Liver (tissue), 7 donors: ENCODE measurements at regions not wholly inside any gene's neighbourhood (a gene's known extent, or its start where the extent isn't known, plus 50 kb on each side); places are given as distances from the start of the nearest gene placed in this dataset.

Experiments used
- DNase-seq: peaks from one replicate; pipeline ENCODE4 v3.0.0-alpha.2; 2017; ENCODE audit warnings: low spot score
- H3K27ac ChIP-seq, 2 donors: one replicate each; pipeline ENCODE4 v1.7.0; 2013; ENCODE audit warnings: inconsistent platforms in 2 of 2, low read length in 2 of 2, control low read depth in 1 of 2, low read depth in 1 of 2, mild to moderate bottlenecking in 1 of 2
- H3K27me3 ChIP-seq, 4 donors: one replicate each; pipeline versions ENCODE4 v1.6.1 to v1.7.0; 2013; ENCODE audit warnings: low read length in 3 of 4, inconsistent platforms in 1 of 4, mild to moderate bottlenecking in 1 of 4, moderate library complexity in 1 of 4; ENCODE audit not compliant: control insufficient read depth in 4 of 4, insufficient read depth in 4 of 4
- H3K36me3 ChIP-seq, 4 donors: one replicate each; pipeline versions ENCODE4 v1.6.1 to v1.7.0; 2013; ENCODE audit warnings: low read length in 3 of 4, mild to moderate bottlenecking in 3 of 4, low read depth in 1 of 4, moderate library complexity in 1 of 4; ENCODE audit not compliant: control insufficient read depth in 4 of 4, insufficient read depth in 3 of 4
- H3K4me1 ChIP-seq, 4 donors: one replicate each; pipeline versions ENCODE4 v1.6.1 to v1.7.0; 2013; ENCODE audit warnings: low read length in 3 of 4, mild to moderate bottlenecking in 3 of 4, moderate library complexity in 1 of 4; ENCODE audit not compliant: control insufficient read depth in 4 of 4, insufficient read depth in 4 of 4
- H3K4me3 ChIP-seq, 3 donors: one replicate each; pipeline versions ENCODE4 v1.6.1 to v1.7.0; 2013; ENCODE audit warnings: low read length in 3 of 3, control low read depth in 1 of 3, low read depth in 1 of 3, mild to moderate bottlenecking in 1 of 3
- H3K9ac ChIP-seq, 2 donors: one replicate each; pipeline ENCODE4 v1.7.0; 2013; ENCODE audit warnings: low read length in 2 of 2, mild to moderate bottlenecking in 2 of 2, moderate library complexity in 2 of 2, control low read depth in 1 of 2, low read depth in 1 of 2
- H3K9me3 ChIP-seq, 4 donors: one replicate each; pipeline versions ENCODE4 v1.6.1 to v1.7.0; 2013; ENCODE audit warnings: low read length in 3 of 4; ENCODE audit not compliant: control insufficient read depth in 4 of 4
- EGR1 ChIP-seq, 2 donors: IDR thresholded peaks; 2 replicates each; pipeline ENCODE4 v1.6.1; 2016 to 2018; ENCODE audit warnings: antibody characterized with exemption in 2 of 2, low read depth in 2 of 2
- FOXA1 ChIP-seq: IDR thresholded peaks from 2 replicates; pipeline ENCODE4 v1.6.1; 2016; ENCODE audit warnings: antibody characterized with exemption
- FOXA2 ChIP-seq: IDR thresholded peaks from 2 replicates; pipeline ENCODE4 v1.6.1; 2016; ENCODE audit warnings: antibody characterized with exemption
- GABPA ChIP-seq, 2 donors: IDR thresholded peaks in 1 of 2; conservative IDR thresholded peaks in 1 of 2; 2 replicates each; pipeline ENCODE4 v1.6.1; 2016; ENCODE audit warnings: antibody characterized with exemption in 2 of 2, mild to moderate bottlenecking in 1 of 2, moderate library complexity in 1 of 2
- HNF4A ChIP-seq, 2 donors: conservative IDR thresholded peaks; 2 replicates each; pipeline ENCODE4 v1.6.1; 2016; ENCODE audit warnings: antibody characterized with exemption in 2 of 2, mild to moderate bottlenecking in 2 of 2
- HNF4G ChIP-seq: IDR thresholded peaks from 2 replicates; pipeline ENCODE4 v1.6.1; 2016; ENCODE audit warnings: antibody characterized with exemption
- JUND ChIP-seq, 2 donors: IDR thresholded peaks; 2 replicates each; pipeline ENCODE4 v1.6.1; 2016; ENCODE audit warnings: antibody characterized with exemption in 2 of 2
- NR2F2 ChIP-seq: IDR thresholded peaks from 2 replicates; pipeline ENCODE4 v1.6.1; 2016; ENCODE audit warnings: antibody characterized with exemption
- RAD21 ChIP-seq, 2 donors: IDR thresholded peaks; 2 replicates each; pipeline ENCODE4 v1.6.1; 2016; ENCODE audit warnings: antibody characterized with exemption in 2 of 2, mild to moderate bottlenecking in 2 of 2
- REST ChIP-seq: IDR thresholded peaks from 2 replicates; pipeline ENCODE4 v1.6.1; 2016; ENCODE audit warnings: antibody characterized with exemption, mild to moderate bottlenecking
- RXRA ChIP-seq, 2 donors: IDR thresholded peaks; 2 replicates each; pipeline ENCODE4 v1.6.1; 2017 to 2018; ENCODE audit warnings: antibody characterized with exemption in 2 of 2, mild to moderate bottlenecking in 1 of 2
- SP1 ChIP-seq: IDR thresholded peaks from 2 replicates; pipeline ENCODE4 v1.6.1; 2018; ENCODE audit warnings: antibody characterized with exemption, mild to moderate bottlenecking
- TAF1 ChIP-seq: conservative IDR thresholded peaks from 2 replicates; pipeline ENCODE4 v1.6.1; 2016; ENCODE audit warnings: antibody characterized with exemption, mild to moderate bottlenecking
- YY1 ChIP-seq: IDR thresholded peaks from 2 replicates; pipeline ENCODE4 v1.6.1; 2016; ENCODE audit warnings: antibody characterized with exemption, mild to moderate bottlenecking
- ZBTB33 ChIP-seq: IDR thresholded peaks from 2 replicates; pipeline ENCODE4 v1.6.1; 2016; ENCODE audit warnings: antibody characterized with exemption
- TF ChIP-seq, protein P1 (sequence below): IDR thresholded peaks from 2 replicates; pipeline ENCODE4 v1.6.1; 2016; ENCODE audit warnings: antibody characterized with exemption
- TF ChIP-seq, protein P2 (sequence below): fragments of 150-350 bp; IDR thresholded peaks from 2 replicates; pipeline ENCODE4 v1.5.1; 2017; ENCODE audit warnings: improper control_type of control experiment, low read depth, low read length; ENCODE audit not compliant: missing input control
- donor health status: healthy.
- donor health status: healthy.
- donor health status: healthy.
- donor health status: healthy.

DNA sequence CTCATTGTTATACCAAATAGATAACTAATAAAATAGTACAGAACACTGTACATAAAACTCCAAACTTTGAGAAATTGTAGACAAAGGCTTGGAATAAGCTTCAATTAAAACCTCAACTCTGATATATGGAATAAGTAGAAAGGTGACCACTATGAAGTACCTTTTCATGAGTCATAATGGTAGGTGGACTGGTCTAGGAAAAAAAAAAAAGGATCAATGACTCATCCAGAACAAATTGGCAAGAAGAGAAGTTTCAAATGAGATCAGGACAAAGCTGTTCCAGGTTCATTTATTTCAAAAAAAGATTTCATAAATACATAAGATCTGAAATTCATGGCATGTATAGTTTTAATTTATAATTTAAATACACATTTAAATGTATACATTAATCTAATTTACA is 769.7 kb downstream of the SUCLG1 start:
- no peaks in the 10 kb centered on the region for H3K9me3 ChIP-seq
- H3K27ac ChIP-seq = no peak overlapping the region
- TF ChIP-seq SP1 = no peak
- TF ChIP-seq, protein P1, sequence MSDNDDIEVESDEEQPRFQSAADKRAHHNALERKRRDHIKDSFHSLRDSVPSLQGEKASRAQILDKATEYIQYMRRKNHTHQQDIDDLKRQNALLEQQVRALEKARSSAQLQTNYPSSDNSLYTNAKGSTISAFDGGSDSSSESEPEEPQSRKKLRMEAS = no peak
- no peak for TF ChIP-seq YY1
- TF ChIP-seq, protein P2, sequence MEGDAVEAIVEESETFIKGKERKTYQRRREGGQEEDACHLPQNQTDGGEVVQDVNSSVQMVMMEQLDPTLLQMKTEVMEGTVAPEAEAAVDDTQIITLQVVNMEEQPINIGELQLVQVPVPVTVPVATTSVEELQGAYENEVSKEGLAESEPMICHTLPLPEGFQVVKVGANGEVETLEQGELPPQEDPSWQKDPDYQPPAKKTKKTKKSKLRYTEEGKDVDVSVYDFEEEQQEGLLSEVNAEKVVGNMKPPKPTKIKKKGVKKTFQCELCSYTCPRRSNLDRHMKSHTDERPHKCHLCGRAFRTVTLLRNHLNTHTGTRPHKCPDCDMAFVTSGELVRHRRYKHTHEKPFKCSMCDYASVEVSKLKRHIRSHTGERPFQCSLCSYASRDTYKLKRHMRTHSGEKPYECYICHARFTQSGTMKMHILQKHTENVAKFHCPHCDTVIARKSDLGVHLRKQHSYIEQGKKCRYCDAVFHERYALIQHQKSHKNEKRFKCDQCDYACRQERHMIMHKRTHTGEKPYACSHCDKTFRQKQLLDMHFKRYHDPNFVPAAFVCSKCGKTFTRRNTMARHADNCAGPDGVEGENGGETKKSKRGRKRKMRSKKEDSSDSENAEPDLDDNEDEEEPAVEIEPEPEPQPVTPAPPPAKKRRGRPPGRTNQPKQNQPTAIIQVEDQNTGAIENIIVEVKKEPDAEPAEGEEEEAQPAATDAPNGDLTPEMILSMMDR = no peak
- no peak for TF ChIP-seq HNF4A (conservative IDR thresholded peaks at IDR 0.05)
- TF ChIP-seq TAF1 = no peak
- no peak for TF ChIP-seq JUND (IDR thresholded peaks at IDR 0.05)
- TF ChIP-seq GABPA (IDR thresholded peaks at IDR 0.05 in 1 of 2, conservative IDR thresholded peaks at IDR 0.05 in 1 of 2) = no peak
- no peak for TF ChIP-seq RAD21 (IDR thresholded peaks at IDR 0.05)
- TF ChIP-seq FOXA2 = no peak
- no peak for TF ChIP-seq RXRA (IDR thresholded peaks at IDR 0.05)
- no peak for TF ChIP-seq HNF4G
- no peak for TF ChIP-seq EGR1 (IDR thresholded peaks at IDR 0.05; ENCODE audit: low read depth in 2 of 2)
- TF ChIP-seq NR2F2 = no peak
- TF ChIP-seq REST = no peak
- TF ChIP-seq ZBTB33 = no peak
- H3K27me3 ChIP-seq = no peaks in the 10 kb centered on the region
- H3K4me1 ChIP-seq = no peaks in the 10 kb centered on the region
- no peak overlapping the region for H3K4me3 ChIP-seq
- no peaks in the 10 kb centered on the region for H3K36me3 ChIP-seq
- H3K9ac ChIP-seq = no peak overlapping the region
- no peak for DNase-seq

DNA sequence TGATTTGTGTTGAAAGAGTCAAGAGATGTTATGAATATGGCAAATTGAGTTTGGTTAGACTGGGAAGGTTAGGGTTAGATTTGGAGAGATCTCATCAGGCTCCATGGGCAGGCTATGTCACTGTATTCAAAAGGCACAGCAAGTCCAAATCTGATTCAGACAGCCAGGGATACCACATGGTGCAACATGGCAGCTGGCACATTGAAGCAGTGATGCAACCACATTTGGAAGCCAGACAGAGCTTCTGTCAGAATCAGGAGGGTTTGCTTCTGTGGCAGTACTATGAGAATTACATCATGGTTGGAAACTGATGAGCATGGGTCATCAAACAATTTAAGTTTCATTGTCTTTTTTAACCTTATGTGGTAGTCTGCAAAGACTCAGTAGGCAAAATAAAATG is 772.2 kb downstream of the SUCLG1 start:
- Histone ChIP-seq H3K4me3 (no peak overlapping the region), H3K9me3 (no peaks in the 10 kb centered on the region), H3K27ac (no peak overlapping the region), H3K27me3 (no peaks in the 10 kb centered on the region), H3K36me3 (no peaks in the 10 kb centered on the region), H3K9ac (no peak overlapping the region), H3K4me1 (no peaks in the 10 kb centered on the region)
- no peak for DNase-seq
- no peak for TF ChIP-seq HNF4G
- TF ChIP-seq FOXA1 = no peak
- no peak for TF ChIP-seq FOXA2
- no peak for TF ChIP-seq NR2F2
- TF ChIP-seq REST = no peak
- TF ChIP-seq YY1 = no peak
- TF ChIP-seq JUND (IDR thresholded peaks at IDR 0.05) = no peak
- TF ChIP-seq RAD21 (IDR thresholded peaks at IDR 0.05) = no peak
- no peak for TF ChIP-seq HNF4A (conservative IDR thresholded peaks at IDR 0.05)
- TF ChIP-seq EGR1 (IDR thresholded peaks at IDR 0.05; ENCODE audit: low read depth in 2 of 2) = no peak
- TF ChIP-seq, protein P1 = no peak
- TF ChIP-seq TAF1 = no peak
- TF ChIP-seq GABPA (IDR thresholded peaks at IDR 0.05 in 1 of 2, conservative IDR thresholded peaks at IDR 0.05 in 1 of 2) = no peak
- TF ChIP-seq, protein P2 = no peak
